ENCODE measurements at regions not wholly inside any gene's neighbourhood (a gene's known extent, or its start where the extent isn't known, plus 50 kb on each side); places are given as distances from the start of the nearest gene placed in this dataset.

DNA sequence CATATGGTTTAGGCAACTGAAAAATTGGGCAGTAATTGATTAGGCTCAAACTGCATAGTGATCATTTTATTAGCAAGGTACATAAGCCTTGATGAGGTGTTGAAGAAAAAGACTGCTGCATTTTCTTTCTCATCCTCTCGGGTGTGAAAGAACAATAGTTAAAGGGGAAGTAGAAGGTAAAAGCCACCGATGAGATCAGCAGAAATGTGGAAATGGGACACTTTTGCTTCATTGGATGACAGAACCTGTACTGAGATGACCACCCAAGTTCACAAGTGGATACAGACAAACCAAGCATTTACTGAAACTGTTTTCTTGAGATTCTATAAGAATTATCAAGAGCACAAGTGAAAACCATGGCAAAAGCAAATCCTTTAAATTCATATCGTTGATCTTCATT is 184.0 kb downstream of the TMX1 start:
- TF ChIP-seq EZH2phosphoT487 (IDR thresholded peaks at IDR 0.05; ENCODE audit: insufficient read depth, low read depth) (no peak), EZH2 (IDR thresholded peaks at IDR 0.05; ENCODE audit: insufficient read depth, poor library complexity, severe bottlenecking) (no peak)
